ENCODE measurements at regions not wholly inside any gene's neighbourhood (a gene's known extent, or its start where the extent isn't known, plus 50 kb on each side); places are given as distances from the start of the nearest gene placed in this dataset.

- DNase-seq (ENCODE audit: low spot score) (no peak), FAIRE-seq (no peak), ATAC-seq (no peak)
- no peaks in the 10 kb centered on the region; the same call in none of the 2 replicates for H4K20me1 ChIP-seq (ENCODE audit: insufficient read depth, low read length)
- H3K9ac ChIP-seq (ENCODE audit: insufficient read depth, low read depth, low read length) = no peak overlapping the region
- H3K27me3 ChIP-seq (ENCODE audit: control insufficient read depth in 1 of 2, insufficient read depth in 2 of 2, low read length in 2 of 2) = no peaks in the 10 kb centered on the region
- no peak overlapping the region for H3K27ac ChIP-seq (ENCODE audit: extremely low read length, insufficient read depth, low read length)
- CTCF ChIA-PET (ENCODE audit: low intra/inter-chr PET ratio, low total read pairs) = no interaction called here
- H3K4me1 ChIP-seq (ENCODE audit: insufficient read depth, low read length) = peaks cover 16% of the 10 kb centered on the region
- WGBS (ENCODE audit: low lambda C conversion rate) = 83% methylated on average over 1 of the region's 1 CpG
- POLR2A ChIA-PET = no interaction called here
- no peaks in the 10 kb centered on the region for H3K9me3 ChIP-seq (ENCODE audit: low read length)
- TF ChIP-seq NR1H2 (CRISPR knock-in tag; IDR thresholded peaks at IDR 0.05; ENCODE audit: borderline replicate concordance, low read depth) = no peak
- no peak for TF ChIP-seq NKX3-1 (CRISPR knock-in tag; IDR thresholded peaks at IDR 0.05)
- TF ChIP-seq HCFC1 (IDR thresholded peaks at IDR 0.05; ENCODE audit: low read depth, low read length) = no peak
- no peak for TF ChIP-seq PITX1 (CRISPR knock-in tag; IDR thresholded peaks at IDR 0.05)
- TF ChIP-seq, protein P1, sequence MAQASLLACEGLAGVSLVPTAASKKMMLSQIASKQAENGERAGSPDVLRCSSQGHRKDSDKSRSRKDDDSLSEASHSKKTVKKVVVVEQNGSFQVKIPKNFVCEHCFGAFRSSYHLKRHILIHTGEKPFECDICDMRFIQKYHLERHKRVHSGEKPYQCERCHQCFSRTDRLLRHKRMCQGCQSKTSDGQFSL (CRISPR knock-in tag; IDR thresholded peaks at IDR 0.05) = no peak
- TF ChIP-seq ZFP36L1 (CRISPR knock-in tag; IDR thresholded peaks at IDR 0.05) = no peak
- no peak for TF ChIP-seq TP53 (CRISPR knock-in tag; conservative IDR thresholded peaks at IDR 0.05)
- no peak for TF ChIP-seq RFXAP (CRISPR knock-in tag; IDR thresholded peaks at IDR 0.05; ENCODE audit: borderline replicate concordance)
- no peak for TF ChIP-seq PCBP2 (optimal IDR thresholded peaks at IDR 0.05; ENCODE audit: low read depth, low read length, poor library complexity, severe bottlenecking)
- no peak for TF ChIP-seq ZFYVE20 (CRISPR knock-in tag; IDR thresholded peaks at IDR 0.05; ENCODE audit: borderline replicate concordance, low read depth)
- TF ChIP-seq, protein P2, sequence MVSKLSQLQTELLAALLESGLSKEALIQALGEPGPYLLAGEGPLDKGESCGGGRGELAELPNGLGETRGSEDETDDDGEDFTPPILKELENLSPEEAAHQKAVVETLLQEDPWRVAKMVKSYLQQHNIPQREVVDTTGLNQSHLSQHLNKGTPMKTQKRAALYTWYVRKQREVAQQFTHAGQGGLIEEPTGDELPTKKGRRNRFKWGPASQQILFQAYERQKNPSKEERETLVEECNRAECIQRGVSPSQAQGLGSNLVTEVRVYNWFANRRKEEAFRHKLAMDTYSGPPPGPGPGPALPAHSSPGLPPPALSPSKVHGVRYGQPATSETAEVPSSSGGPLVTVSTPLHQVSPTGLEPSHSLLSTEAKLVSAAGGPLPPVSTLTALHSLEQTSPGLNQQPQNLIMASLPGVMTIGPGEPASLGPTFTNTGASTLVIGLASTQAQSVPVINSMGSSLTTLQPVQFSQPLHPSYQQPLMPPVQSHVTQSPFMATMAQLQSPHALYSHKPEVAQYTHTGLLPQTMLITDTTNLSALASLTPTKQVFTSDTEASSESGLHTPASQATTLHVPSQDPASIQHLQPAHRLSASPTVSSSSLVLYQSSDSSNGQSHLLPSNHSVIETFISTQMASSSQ (IDR thresholded peaks at IDR 0.05; ENCODE audit: low read depth) = no peak
- TF ChIP-seq, protein P2 (CRISPR knock-in tag; IDR thresholded peaks at IDR 0.05; ENCODE audit: borderline replicate concordance) = no peak
- no peak for TF ChIP-seq ZBTB1 (CRISPR knock-in tag; IDR thresholded peaks at IDR 0.05; ENCODE audit: borderline replicate concordance)
- TF ChIP-seq ZNF20 (CRISPR knock-in tag; IDR thresholded peaks at IDR 0.05) = no peak
- H3K4me3 ChIP-seq (replicated peaks in 1 of 3; ENCODE audit: insufficient read depth in 1 of 3, low read depth in 2 of 3, low read length in 3 of 3) = no peak overlapping the region
- intact Hi-C loops (cut with micrococcal nuclease; ENCODE audit: unreplicated experiment) = no loop called here
- peaks cover 25% of the 10 kb centered on the region for H3K79me2 ChIP-seq (ENCODE audit: insufficient read depth, low read length)
- H3K36me3 ChIP-seq (replicated peaks in 1 of 2; ENCODE audit: control insufficient read depth in 1 of 2, insufficient read depth in 2 of 2, low read length in 2 of 2) = peaks cover under 1 to 2% of the 10 kb centered on the region in 2 experiments; a peak in 3 of 5 replicates
- H3K4me2 ChIP-seq (ENCODE audit: low read depth, low read length) = no peak overlapping the region
- no TSS peak for BruUV-seq (replicated peaks)
- in situ Hi-C loops (cut with HindIII; ENCODE audit: extremely low pct_ligation_motif_present, low pct_unique_long_range_greater_than_20kb) = no loop called here
- H2AFZ ChIP-seq (ENCODE audit: low read length) = no peak overlapping the region
These were observed 61.6 kb downstream of the C9orf152 start for GRCh38 chr9:110146373-110146772.
